HG02610 (cell line): ENCODE measurements at regions not wholly inside any gene's neighbourhood (a gene's known extent, or its start where the extent isn't known, plus 50 kb on each side); places are given as distances from the start of the nearest gene placed in this dataset.

ENCODE experiments used
- ATAC-seq: cut with Tn5 transposase; IDR thresholded peaks from one replicate; pipeline ENCODE4 v1.9.1; 2021; ENCODE audit warnings: mild to moderate bottlenecking, moderate library complexity; ENCODE audit not compliant: unreplicated experiment

DNA sequence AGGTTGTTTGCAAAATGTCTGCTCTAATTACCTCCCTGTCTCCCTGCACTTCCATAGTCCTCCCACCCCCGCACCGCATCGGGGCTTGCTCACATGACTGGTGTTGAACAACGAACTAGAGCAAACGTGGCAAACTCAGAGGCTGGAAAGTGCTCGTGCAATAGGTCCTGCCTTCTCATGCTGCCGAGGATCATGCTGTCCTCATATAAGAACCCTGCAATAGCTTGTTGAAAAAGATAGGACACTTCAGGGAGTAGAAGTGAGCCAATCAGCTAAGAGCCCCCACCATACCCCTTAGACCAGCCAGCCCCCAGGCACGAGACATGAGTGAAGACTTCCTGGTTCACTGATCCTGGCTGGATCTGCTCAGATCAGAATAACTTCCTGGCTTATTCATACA is 219.2 kb downstream of the C6orf118 start:
- no peak for ATAC-seq

DNA sequence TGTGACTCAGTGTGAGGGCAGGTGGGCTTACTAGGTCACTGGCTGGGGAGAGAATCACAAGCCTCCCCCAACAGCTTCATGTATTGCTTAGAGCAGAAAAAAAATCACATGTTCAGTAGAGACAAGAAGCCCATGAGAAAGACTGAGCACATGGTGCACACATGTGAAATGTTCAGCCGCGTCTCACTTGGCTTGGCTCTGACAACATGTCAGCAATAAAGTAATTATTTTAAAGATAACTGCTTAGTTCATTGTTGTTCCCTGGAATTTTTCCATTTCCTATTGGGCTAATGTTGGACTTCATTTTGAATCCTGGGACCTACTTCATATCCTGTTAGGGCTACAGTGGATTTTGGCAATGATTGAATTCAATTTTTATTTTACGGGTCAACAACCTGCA is 222.6 kb downstream of the C6orf118 start:
- no peak for ATAC-seq

DNA sequence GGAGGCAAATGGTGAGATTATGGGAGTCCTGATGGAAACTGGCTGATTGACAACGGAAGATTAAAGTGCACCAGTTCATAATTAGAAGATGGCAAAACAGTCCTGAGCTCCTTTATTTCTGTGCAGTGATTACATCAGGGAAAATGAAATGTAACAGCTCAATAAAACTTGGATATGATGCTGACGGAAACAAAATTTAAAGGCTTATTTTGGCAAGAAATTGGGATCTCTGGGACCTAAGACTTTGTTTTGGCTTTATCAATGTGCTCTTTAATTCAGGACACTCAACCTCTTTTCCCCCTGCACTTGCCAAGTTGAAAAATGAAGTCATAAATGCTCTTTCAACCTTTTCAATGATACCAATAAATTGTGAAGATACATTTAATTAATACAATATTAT is 226.8 kb downstream of the C6orf118 start:
- ATAC-seq = no peak

DNA sequence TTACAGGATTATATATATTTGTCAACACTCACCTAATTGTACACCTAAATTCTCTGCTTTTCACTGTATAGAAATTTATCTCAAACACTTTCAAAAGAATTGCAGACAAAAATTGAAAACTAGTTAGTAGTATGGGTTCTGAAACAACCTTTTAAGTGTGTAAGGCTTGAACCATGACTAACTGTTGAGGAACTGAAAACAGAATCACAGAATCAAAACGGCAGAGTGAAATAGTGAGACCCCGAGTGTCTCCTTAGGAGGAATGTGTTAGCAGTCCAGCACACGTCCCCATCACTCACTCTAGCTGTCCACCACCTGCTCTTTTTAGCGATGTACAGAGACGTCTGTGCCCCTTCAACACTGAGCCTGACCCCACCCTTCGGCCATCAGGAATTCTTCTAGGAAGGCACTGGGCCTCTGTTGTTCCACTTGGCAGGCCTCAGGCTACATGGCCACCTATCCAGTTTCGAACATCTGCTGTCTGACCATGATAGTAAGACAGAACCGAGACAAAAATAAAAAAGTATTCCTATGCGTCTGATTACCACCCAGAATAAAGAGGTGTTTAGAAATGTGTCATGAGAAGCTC is 227.4 kb downstream of the C6orf118 start:
- no peak for ATAC-seq

DNA sequence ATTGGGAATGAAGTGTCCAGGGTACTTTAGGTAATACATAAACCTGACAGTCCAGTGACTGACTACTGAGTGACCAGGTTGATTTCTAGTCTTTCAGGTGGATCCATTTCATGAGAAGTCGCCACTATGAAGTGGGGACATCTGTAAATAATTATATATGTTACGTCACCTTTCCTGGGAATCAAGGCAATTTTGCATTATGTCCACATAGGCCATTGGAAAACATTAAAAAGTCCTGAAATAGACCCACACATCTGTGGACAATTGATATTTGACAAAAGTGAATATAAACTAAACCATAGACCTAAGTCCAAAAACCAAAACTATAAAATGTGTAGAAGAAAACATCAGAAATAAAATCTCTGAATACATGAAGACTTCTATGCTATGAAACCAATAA is 231.5 kb downstream of the C6orf118 start:
- no peak for ATAC-seq

DNA sequence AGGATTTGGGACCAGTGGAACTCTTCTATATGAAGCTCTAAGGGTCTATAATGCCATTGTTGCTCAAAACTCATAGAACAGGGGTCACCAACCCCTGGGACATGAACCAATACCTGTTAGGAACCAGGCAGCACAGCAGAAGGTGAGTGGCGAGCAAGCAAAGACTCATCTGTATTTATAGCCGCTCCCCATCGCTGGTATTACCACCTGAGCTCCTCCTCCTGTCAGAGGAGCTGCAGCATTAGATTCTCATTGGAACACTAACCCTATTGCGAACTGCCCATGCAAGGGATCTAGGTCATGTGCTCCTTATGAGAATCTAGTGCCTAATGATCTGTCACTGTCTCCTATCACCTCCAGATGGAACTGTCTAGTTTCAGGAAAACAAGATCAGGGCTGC is 237.5 kb downstream of the C6orf118 start:
- ATAC-seq = no peak

DNA sequence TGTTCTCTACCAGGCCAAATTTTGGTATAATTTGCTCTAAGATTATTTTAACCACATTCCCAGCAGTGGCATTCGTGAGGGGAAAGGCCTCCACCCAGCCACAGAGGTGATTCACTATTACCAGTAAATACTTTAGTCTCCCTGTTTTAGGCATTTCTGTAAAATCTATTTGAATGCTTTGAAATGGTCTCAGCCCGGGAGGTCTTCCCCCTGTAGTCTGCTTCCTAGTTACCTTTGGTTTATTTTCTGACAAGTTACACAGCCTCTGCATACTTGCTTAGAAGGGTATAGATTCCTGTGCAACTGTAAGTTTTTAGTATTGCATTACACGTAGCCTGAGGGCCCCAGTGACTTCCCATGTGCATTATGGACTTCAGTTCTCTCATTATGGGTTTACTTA is 248.7 kb downstream of the C6orf118 start:
- no peak for ATAC-seq

DNA sequence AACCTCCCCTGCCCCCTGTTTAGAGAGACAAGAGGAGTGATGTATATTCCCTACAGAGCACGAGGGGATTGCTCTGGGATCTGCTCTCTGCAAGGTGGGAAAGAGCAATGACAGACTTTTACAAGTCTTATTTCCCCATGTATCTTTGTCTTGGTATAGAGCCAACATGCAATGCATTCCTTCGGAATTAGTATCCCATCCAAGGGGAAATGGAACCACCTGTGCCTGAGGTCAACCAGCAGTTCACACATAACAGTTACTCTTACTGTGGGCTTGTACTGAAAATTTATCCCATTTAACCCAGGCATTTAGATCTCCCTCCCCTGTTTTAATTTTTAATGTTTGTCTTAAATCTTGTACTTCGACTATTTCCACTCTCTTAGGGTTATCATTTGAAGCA is 250.4 kb downstream of the C6orf118 start:
- no peak for ATAC-seq

DNA sequence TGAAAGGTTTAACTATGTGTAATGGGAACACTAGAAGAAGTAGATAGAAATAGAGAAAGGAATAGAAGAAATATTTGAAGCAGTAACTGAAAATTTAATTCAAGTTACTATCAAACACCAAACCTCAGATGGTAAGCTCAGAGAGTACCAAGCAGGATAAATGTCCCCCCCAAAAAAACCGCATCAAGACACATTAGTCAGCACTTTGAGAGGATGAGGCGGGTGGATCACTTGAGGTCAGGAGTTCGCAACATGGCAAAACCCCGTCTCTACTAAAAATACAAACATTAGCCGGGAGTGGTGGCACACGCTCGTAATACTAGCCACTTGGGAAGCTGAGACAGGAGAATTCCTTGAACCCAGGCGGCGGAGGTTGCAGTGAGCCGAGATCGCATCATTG is 253.1 kb downstream of the C6orf118 start:
- ATAC-seq = no peak

DNA sequence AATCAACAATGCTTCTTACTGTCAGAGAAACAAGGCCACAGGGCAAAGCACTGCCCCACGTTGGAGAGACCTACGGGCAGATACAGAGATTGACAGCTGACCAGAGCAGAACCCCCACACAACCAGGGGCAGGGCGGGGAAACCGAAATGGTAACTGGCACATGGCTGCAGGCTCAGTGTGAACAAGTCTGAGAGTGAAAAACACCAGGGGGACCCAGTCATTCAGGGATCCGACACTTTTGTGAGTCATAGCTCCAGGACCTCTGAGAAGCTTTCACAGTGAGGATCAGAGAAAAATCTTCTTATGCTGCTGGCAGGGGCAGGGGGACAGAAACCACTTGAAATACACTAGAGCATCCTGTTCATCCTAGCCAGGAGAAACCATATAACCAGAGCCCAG is 254.2 kb downstream of the C6orf118 start:
- no peak for ATAC-seq

DNA sequence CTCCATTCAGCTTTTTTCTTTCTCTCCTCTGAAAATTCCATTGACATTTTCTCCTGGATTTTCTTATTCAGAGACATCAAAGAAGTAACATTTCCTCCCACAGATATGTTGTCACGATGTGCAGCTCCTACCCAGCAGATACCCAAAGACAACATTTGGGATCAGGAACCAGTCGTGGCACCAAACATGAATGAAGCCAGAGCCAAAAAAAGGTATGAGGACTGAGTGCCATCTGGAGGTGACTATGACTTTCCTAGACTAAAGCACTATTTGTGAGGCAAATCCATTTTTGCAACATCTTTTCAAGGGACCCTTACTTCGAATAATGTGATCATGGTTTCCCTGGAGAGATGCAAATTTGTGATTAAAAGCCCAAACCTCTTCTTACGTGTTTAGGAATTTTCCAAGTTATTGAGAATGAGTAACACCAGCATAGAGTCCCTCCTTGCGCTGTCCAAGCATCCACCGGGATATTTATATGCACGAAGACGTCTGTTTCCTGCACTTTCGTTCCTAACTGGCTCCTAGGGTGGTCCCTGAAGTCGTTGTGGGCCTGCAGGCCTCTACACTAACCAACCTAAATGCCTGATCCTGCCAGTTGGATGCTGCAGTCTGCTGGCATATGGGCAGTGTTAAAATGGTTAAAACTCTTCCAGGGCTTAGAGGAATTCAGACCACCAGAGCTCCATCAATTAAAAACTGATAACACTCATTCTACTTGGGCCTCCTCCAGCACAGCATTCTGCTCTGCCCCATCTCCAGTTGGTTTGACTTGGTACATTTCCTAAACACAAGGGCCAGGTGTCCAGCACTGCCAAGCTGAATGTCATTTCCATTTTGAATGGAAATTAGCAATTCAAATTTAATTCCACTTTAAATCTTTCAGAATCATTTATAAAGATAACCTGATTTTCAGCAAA is 256.6 kb downstream of the C6orf118 start:
- ATAC-seq = no peak

DNA sequence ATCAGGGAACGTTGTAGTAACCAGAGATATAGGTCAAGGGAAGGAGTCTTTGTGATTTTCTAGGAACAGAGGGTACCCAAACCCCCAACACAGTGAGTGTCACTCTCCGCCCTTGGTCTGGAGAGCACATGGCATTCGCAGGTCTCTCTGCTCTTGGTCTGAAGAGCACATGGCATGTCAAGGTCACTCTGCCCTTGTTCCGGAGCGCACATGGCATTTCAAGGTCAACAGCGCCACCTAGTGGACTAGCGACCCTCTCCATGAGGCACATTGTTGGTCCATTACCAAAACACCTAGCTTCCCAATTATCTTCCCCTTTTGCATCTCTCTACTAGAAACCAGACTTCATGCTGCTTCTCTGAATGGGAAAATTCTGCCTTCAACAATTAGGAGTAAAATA is 260.0 kb downstream of the C6orf118 start:
- ATAC-seq = no peak

DNA sequence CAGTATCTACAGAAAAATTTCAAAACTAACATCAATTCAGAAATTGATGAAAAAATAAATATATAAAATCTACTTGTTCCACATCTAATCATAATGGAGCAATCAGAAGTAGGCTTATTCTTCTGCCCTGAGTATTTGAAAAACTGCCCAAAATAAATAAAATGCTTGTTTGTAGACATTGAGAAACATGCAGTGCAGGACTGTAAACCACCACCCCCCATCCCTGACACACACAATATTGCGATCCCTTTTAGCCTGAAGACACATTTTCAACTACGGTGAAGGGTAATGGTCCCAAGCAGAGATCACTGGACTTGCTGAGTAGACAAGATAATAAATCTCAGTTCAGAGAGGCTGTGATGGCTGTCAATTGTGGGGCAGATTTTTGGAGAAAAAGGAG is 261.5 kb downstream of the C6orf118 start:
- no peak for ATAC-seq

DNA sequence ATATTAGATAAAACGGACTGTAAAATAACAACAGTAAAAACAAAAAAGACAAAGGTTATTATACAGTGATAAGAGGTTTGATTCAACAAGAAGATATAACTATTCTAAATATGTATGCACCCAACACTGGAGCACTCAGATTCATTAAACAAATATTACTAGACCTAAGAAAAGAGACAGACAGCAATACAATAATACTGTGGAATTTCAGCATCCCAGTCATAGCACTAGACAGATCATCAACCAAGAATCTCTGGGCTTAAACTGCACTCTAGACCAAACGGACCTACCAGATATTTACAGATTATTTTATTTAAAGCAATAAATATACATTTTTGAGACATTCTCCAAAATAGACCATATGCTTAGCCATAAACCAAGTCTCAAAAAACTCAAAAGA is 263.8 kb downstream of the C6orf118 start:
- ATAC-seq = no peak

DNA sequence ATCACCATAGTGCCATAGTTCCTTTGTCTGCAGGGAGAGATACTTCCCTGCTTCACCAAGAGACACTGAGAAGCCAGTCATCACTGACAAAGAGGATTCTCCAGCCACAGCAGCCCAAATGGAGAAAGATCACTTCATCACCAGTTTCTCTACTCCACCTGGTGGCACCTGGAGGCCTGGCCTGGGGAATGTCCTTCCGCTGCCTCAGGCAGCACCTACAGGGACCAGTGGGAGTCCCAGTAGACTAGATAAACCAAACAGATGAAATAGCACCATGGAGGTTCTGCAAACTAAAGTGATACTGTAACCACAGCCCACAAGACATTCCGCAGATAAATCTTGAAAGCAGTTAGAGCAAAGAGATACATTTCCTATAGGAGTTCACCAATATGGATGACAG is 266.5 kb downstream of the C6orf118 start:
- ATAC-seq = no peak

DNA sequence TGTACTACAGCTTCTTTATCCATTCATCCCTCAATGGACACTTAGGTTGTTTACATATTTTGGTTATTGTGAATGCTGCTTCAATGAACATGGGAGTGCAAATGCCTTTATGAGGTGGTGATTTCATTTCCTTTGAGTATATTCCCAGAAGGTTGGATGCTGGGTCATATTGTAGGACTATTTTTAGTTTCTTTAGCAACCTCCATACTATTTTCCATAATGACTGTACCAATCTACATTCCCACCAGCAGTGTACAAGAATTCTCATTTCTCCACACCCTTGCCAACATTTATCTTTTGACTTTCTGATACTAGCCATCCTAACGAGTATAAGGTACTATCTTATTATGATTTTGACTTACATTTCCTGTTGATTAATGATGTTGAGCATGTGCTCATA is 269.0 kb downstream of the C6orf118 start:
- no peak for ATAC-seq

DNA sequence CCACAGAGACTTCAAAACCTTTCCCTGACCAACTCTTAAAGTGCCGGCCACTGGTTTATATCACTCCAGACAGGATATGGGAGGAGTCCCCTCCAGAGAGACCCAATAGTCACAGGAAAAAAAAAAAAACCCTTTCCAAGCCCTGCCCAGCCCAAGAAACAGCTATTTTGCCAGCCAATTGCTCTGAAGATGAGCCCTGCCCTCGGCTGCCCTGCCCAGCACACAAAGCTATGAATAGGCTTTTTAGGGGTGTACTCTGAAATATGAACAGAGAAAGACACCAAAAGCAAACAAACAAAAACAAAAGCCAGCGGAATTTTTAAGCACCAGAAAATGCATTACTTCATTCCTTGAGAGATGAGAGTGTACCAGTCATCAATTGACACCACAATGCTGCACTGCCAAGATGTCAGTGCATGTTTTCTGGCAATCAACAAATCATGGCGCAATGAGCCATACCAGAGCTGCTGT is 275.1 kb downstream of the C6orf118 start:
- ATAC-seq = no peak

DNA sequence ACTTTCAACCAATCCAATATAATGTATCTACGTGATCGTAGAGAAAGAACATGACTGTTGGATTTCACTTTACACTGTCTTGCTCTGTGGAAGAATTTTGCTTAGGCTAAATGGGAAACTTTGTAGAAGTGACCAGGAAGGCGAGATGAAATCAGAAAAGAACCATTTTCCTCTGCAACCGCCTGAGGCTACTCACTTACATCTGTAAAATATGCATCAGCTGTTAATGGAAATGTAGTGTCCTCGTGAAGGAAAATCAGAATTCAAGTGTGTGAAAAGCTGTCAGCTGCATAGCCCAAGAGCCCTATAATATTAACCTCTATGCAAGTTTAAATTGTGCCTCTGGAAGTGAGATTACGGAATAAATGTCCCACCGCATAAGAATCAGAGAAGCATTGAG is 277.9 kb downstream of the C6orf118 start:
- ATAC-seq = no peak

DNA sequence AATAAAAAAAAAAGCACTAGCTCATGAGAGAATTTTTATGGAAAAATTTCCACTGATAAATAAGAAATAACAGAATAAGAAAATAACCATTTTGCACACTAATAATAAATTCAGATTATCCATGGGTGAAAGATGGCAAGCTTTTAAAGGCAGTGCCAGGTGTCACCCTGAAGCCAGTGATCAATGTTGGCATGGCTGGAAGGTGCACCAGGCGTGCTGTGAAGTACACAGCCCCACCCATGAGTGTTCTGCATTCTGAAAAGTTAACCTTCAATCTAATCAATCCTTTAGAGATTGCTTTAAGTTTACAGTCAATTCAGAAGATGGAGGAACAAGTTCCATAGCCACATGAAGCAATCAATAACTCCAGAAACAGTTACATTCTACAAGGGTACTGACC is 284.4 kb downstream of the C6orf118 start:
- ATAC-seq = no peak

DNA sequence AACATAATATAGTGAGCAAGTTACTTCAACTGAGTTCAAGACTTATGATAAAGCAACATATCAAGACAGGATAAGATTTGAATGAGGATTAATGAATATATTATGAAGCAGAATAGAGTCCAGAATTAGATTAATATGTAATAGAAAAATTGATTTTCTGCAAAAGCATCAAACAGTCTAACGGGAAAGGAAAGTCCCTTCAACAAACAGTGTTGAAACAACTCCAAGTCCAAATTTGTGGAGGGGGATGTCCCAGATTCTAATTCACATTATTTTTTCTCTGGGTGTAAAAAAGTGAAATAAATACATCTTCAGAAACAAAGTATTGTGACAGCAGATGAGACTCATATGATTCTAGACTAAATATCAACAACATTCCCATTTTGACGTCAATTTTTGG is 289.7 kb downstream of the C6orf118 start:
- ATAC-seq = no peak

DNA sequence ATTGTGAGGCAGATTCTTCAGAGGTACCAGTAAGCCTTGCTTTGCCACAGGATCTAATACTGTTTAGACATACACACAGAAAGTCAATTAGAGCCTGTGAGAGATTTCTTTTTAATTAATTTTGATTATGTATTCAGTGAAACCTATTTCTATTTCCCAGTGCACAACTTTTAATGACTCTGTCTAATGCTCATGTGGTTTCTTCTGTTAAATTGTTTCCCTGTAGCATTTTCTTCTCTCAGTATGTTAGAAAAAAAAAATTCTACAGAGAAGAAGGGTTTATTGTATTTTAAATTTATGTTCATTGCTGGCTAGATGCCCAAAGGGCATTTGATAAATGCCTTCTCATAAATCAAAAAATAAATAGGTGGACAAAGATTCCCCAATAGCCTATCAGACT is 293.7 kb downstream of the C6orf118 start:
- no peak for ATAC-seq

DNA sequence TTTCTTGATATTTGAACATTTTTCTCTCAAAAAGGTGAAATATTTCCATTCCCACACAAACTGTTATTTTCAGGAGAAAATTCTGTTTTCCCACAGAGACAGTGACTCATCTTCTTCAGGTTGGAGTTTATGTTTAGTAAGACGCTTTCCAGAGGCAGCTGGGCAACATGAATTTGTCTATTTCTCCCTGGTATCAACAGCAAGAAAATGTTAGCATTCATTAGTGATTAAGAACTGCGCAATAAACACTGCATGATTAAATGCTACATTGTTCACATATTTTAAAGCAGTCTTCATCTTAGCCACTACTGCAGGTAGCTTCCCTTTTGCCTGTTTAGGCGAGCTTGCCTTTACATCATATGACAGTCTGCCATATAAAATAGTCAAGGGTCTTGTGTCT is 295.7 kb downstream of the C6orf118 start:
- no peak for ATAC-seq

DNA sequence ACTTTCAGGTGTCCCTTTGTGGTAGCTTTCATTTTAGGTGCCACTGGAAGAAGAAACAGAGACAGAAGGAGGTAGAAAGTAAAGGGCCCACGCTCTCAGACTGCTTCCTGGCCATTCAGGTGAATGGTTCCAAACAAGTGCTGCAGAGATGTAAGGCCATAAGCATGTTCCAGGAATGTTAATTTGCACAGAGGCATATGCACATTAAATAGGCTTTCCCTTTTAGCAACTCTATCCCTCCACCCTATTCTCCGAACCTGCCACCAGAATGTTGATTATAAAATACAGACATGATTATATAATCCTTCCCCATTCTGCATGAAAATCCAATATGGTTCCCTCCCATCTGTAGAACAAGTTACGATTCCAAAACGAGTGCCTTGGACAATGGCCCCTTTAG is 297.2 kb downstream of the C6orf118 start:
- no peak for ATAC-seq
